Breast epithelium (tissue), 3 donors: ENCODE measurements at regions not wholly inside any gene's neighbourhood (a gene's known extent, or its start where the extent isn't known, plus 50 kb on each side); places are given as distances from the start of the nearest gene placed in this dataset.

Experiments used
- CTCF ChIP-seq, 3 donors: fragments of 450-650 bp; IDR thresholded peaks; one replicate each; pipeline ENCODE4 v1.5.1; 2016 to 2017; ENCODE audit warnings: antibody characterized with exemption in 3 of 3, mild to moderate bottlenecking in 3 of 3, moderate library complexity in 3 of 3
- POLR2A ChIP-seq: fragments of 450-650 bp; IDR thresholded peaks from one replicate; pipeline ENCODE4 v1.6.1; 2016; ENCODE audit warnings: antibody characterized with exemption, mild to moderate bottlenecking, moderate library complexity
- POLR2AphosphoS5 ChIP-seq, 3 donors: sonication (generic); formaldehyde crosslinking; IDR thresholded peaks; one replicate each; pipeline ENCODE4 v1.6.1; 2017; ENCODE audit warnings: antibody characterized with exemption in 3 of 3

- TF ChIP-seq CTCF (IDR thresholded peaks at IDR 0.05) (no peak), POLR2A (no peak), POLR2AphosphoS5 (IDR thresholded peaks at IDR 0.05) (no peak)
Observed at GRCh38 chr4:151991001-151991883, 230.4 kb upstream of the GATB start.
